ENCODE measurements at regions not wholly inside any gene's neighbourhood (a gene's known extent, or its start where the extent isn't known, plus 50 kb on each side); places are given as distances from the start of the nearest gene placed in this dataset.

- TF ChIP-seq TEAD3 (CRISPR knock-in tag; optimal IDR thresholded peaks at IDR 0.05; ENCODE audit: borderline replicate concordance) (no peak), ZBTB26 (CRISPR knock-in tag; IDR thresholded peaks at IDR 0.05; ENCODE audit: borderline replicate concordance) (no peak), EZH2 (conservative IDR thresholded peaks at IDR 0.05; ENCODE audit: low read depth, low read length) (no peak), BCLAF1 (IDR thresholded peaks at IDR 0.05) (no peak), ZNF281 (CRISPR knock-in tag; IDR thresholded peaks at IDR 0.05; ENCODE audit: borderline replicate concordance) (no peak), ZMYM4 (CRISPR knock-in tag; IDR thresholded peaks at IDR 0.05) (no peak)
These were observed 115.5 kb downstream of the ZNF736 start for GRCh38 chr7:64429232-64429631.
